Heart left ventricle (tissue), 16 donors: ENCODE measurements at regions not wholly inside any gene's neighbourhood (a gene's known extent, or its start where the extent isn't known, plus 50 kb on each side); places are given as distances from the start of the nearest gene placed in this dataset.

Experiments used
- ATAC-seq, 4 donors: fragments of 200-7000 bp; cut with Tn5 transposase; one replicate each; pipeline ENCODE4 v1.9.1; 2020 to 2022; ENCODE audit warnings: moderate library complexity in 4 of 4, mild to moderate bottlenecking in 3 of 4, moderate number of reproducible peaks in 1 of 4
- DNase-seq, 5 donors: peaks; one replicate each; pipeline ENCODE4 v3.0.0-alpha.2; 2020
- H3K27ac ChIP-seq, 12 donors: fragments of 200-600 bp; sonication (generic) in 4 of 12; one replicate each; pipeline versions ENCODE4 v1.5.0 to v1.8.0; 2016 to 2022; ENCODE audit warnings: mild to moderate bottlenecking in 2 of 12
- H3K27me3 ChIP-seq, 9 donors: fragments of 200-600 bp; sonication (generic) in 2 of 9; one replicate each; pipeline versions ENCODE4 v1.5.1 to v1.8.0; 2016 to 2022; ENCODE audit warnings: mild to moderate bottlenecking in 3 of 9
- H3K36me3 ChIP-seq, 9 donors: fragments of 200-600 bp; sonication (generic) in 2 of 9; one replicate each; pipeline versions ENCODE4 v1.5.0 to v1.8.0; 2018 to 2022; ENCODE audit warnings: mild to moderate bottlenecking in 2 of 9
- H3K4me1 ChIP-seq, 12 donors: fragments of 200-600 bp; sonication (generic) in 4 of 12; one replicate each; pipeline versions ENCODE4 v1.5.0 to v1.8.0; 2016 to 2022; ENCODE audit warnings: mild to moderate bottlenecking in 3 of 12
- H3K4me3 ChIP-seq, 12 donors: fragments of 200-600 bp; sonication (generic) in 4 of 12; one replicate each; pipeline versions ENCODE4 v1.5.0 to v1.8.0; 2017 to 2022; ENCODE audit warnings: mild to moderate bottlenecking in 9 of 12, moderate library complexity in 4 of 12
- H3K9me3 ChIP-seq, 12 donors: fragments of 200-600 bp; sonication (generic) in 4 of 12; one replicate each; pipeline versions ENCODE4 v1.5.0 to v1.8.0; 2016 to 2022; ENCODE audit warnings: mild to moderate bottlenecking in 1 of 12
- CTCF ChIP-seq, 12 donors: fragments of 200-600 bp; sonication (generic) in 4 of 12; IDR thresholded peaks; one replicate each; pipeline versions ENCODE4 v1.5.0 to v1.8.0; 2018 to 2022; ENCODE audit warnings: antibody characterized with exemption in 12 of 12, mild to moderate bottlenecking in 5 of 12
- POLR2A ChIP-seq, 2 donors: fragments of 450-650 bp; IDR thresholded peaks; one replicate each; pipeline ENCODE4 v1.6.1; 2017; ENCODE audit warnings: antibody characterized with exemption in 2 of 2, mild to moderate bottlenecking in 2 of 2, moderate library complexity in 2 of 2
- WGBS, 4 donors: extraction: QIAGEN DNeasy Blood & Tissue Kit in 2 of 4; methylation state at CpG; one replicate each; pipeline versions ENCODE4 v1.1.5 to v1.1.7; 2013 to 2018; 5-methylcytosine and 5-hydroxymethylcytosine counted together
- intact Hi-C, 10 donors: fragments of 100-400 bp; cut with DNase I; formaldehyde crosslinking; loops; one replicate each; pipeline versions ENCODE4 v1.11.1 to v1.14.2; 2022
- donor health status: ischemic (EF 13 %, LVEDD 7.1; RV severe dilation, severe dysfunction).
- donor health status: healthy with polysubstance abuse.
- donor health status: DM: no; HTN: yes; CAD: no.
- donor health status: DM: no; HTN: no; CAD: no.
- donor health status: ischemic (EF 25% LVEDD 6.9; RV normal size, moderate dysfunction).
- donor health status: ischemic (EF 25% LVEDD 5.7; RV mildly dilated, moderate dysfunction).
- donor health status: healthy.
- donor health status: DM: yes; HTN: yes; CAD: no.
- donor health status: ischemic (EF 35%, LVEDD 5.7; RV mildly dilated, moderate dysfunction).
- donor health status: nonischemic (EF 11% LVEDD 7.7; RV severe dilation, severe dysfunction).
- donor health status: DM: yes; HTN: yes; CAD: no.
- donor health status: PGD.
- donor health status: ischemic (EF 29% LVEDD 5.4; RV normal size, mild dysfunction).
- donor health status: nonischemic (EF 23%, LVEDD 6.1; RV moderate dilation, normal function).

GRCh38 chr20:22302039-22302438 is 282.3 kb downstream of the FOXA2 start:
- DNase-seq: no peak
- WGBS, 4 donors: 83 to 89% (median 88%) methylated on average over 2 of the region's 2 CpGs
- ATAC-seq: no peak
- no peaks in the 10 kb centered on the region for H3K36me3 ChIP-seq
- H3K27ac ChIP-seq: no peak overlapping the region
- intact Hi-C loops: no loop called here
- no peak overlapping the region for H3K4me3 ChIP-seq
- H3K9me3 ChIP-seq: no peaks in the 10 kb centered on the region
- H3K27me3 ChIP-seq: peaks cover 0 to 6% (median 0%) of the 10 kb centered on the region in 9 donors
- H3K4me1 ChIP-seq: no peaks in the 10 kb centered on the region
- TF ChIP-seq CTCF (IDR thresholded peaks at IDR 0.05) (no peak), POLR2A (IDR thresholded peaks at IDR 0.05) (no peak)

- 62 to 68% (median 63%) methylated on average over 4 of the region's 4 CpGs for WGBS, 4 donors
- no peak for DNase-seq
- intact Hi-C loops: no loop called here
- ATAC-seq: no peak
- Histone ChIP-seq H3K4me1 (no peaks in the 10 kb centered on the region), H3K27me3 (peaks cover 0 to 24% (median 0%) of the 10 kb centered on the region in 9 donors), H3K9me3 (no peaks in the 10 kb centered on the region), H3K4me3 (no peak overlapping the region), H3K27ac (no peak overlapping the region), H3K36me3 (no peaks in the 10 kb centered on the region)
- TF ChIP-seq POLR2A (IDR thresholded peaks at IDR 0.05) (no peak), CTCF (IDR thresholded peaks at IDR 0.05) (no peak)
Observed at GRCh38 chr20:22293886-22294285, 290.5 kb downstream of the FOXA2 start.

GRCh38 chr20:22289442-22289841 is 294.9 kb downstream of the FOXA2 start:
- intact Hi-C loops: no loop called here
- no peaks in the 10 kb centered on the region for H3K36me3 ChIP-seq
- H3K9me3 ChIP-seq: no peaks in the 10 kb centered on the region
- DNase-seq (no peak), ATAC-seq (no peak)
- TF ChIP-seq CTCF (IDR thresholded peaks at IDR 0.05): no peak
- TF ChIP-seq POLR2A (IDR thresholded peaks at IDR 0.05): no peak
- 67 to 76% (median 72%) methylated on average over 5 of the region's 5 CpGs for WGBS, 4 donors
- H3K27me3 ChIP-seq: peaks cover 0 to 31% (median 0%) of the 10 kb centered on the region in 9 donors
- H3K4me1 ChIP-seq: no peaks in the 10 kb centered on the region
- H3K27ac ChIP-seq: no peak overlapping the region
- no peak overlapping the region for H3K4me3 ChIP-seq

GRCh38 chr20:22288957-22289356 is 295.4 kb downstream of the FOXA2 start:
- H3K4me3 ChIP-seq: no peak overlapping the region
- intact Hi-C loops: no loop called here
- peaks cover 0 to 29% (median 0%) of the 10 kb centered on the region in 9 donors for H3K27me3 ChIP-seq
- H3K9me3 ChIP-seq: no peaks in the 10 kb centered on the region
- 55 to 74% (median 63%) methylated on average over 7 of the region's 7 CpGs for WGBS, 4 donors
- TF ChIP-seq CTCF (IDR thresholded peaks at IDR 0.05): no peak
- no peak for TF ChIP-seq POLR2A (IDR thresholded peaks at IDR 0.05)
- DNase-seq: no peak
- H3K4me1 ChIP-seq: no peaks in the 10 kb centered on the region
- no peak for ATAC-seq
- H3K27ac ChIP-seq: no peak overlapping the region
- no peaks in the 10 kb centered on the region for H3K36me3 ChIP-seq
